ENCODE measurements at regions not wholly inside any gene's neighbourhood (a gene's known extent, or its start where the extent isn't known, plus 50 kb on each side); places are given as distances from the start of the nearest gene placed in this dataset.

GRCh38 chr6:148069256-148069655 is 273.4 kb upstream of the SASH1 start:
- in situ Hi-C loops (cut with HindIII; ENCODE audit: low pct_ligation_motif_present, low sequenced_read_pairs), result no loop called here
- Histone ChIP-seq H3K36me3 (replicated peaks) (no peaks in the 10 kb centered on the region), H3K27me3 (replicated peaks) (no peaks in the 10 kb centered on the region), H3K4me3 (ENCODE audit: low read depth, low read length) (no peak overlapping the region), H3K27ac (no peak overlapping the region)
- no peak for DNase-seq
- TF ChIP-seq, protein P1, sequence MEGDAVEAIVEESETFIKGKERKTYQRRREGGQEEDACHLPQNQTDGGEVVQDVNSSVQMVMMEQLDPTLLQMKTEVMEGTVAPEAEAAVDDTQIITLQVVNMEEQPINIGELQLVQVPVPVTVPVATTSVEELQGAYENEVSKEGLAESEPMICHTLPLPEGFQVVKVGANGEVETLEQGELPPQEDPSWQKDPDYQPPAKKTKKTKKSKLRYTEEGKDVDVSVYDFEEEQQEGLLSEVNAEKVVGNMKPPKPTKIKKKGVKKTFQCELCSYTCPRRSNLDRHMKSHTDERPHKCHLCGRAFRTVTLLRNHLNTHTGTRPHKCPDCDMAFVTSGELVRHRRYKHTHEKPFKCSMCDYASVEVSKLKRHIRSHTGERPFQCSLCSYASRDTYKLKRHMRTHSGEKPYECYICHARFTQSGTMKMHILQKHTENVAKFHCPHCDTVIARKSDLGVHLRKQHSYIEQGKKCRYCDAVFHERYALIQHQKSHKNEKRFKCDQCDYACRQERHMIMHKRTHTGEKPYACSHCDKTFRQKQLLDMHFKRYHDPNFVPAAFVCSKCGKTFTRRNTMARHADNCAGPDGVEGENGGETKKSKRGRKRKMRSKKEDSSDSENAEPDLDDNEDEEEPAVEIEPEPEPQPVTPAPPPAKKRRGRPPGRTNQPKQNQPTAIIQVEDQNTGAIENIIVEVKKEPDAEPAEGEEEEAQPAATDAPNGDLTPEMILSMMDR (IDR thresholded peaks at IDR 0.05; ENCODE audit: low read depth, low read length, missing control alignments), result no peak

GRCh38 chr6:148074291-148074690 is 268.3 kb upstream of the SASH1 start:
- in situ Hi-C loops (cut with HindIII; ENCODE audit: low pct_ligation_motif_present, low sequenced_read_pairs), result no loop called here
- DNase-seq, result no peak
- no peak overlapping the region for H3K27ac ChIP-seq
- no peaks in the 10 kb centered on the region for H3K36me3 ChIP-seq (replicated peaks)
- H3K27me3 ChIP-seq (replicated peaks), result no peaks in the 10 kb centered on the region
- no peak overlapping the region for H3K4me3 ChIP-seq (ENCODE audit: low read depth, low read length)
- TF ChIP-seq, protein P1 (IDR thresholded peaks at IDR 0.05; ENCODE audit: low read depth, low read length, missing control alignments), result no peak

DNA sequence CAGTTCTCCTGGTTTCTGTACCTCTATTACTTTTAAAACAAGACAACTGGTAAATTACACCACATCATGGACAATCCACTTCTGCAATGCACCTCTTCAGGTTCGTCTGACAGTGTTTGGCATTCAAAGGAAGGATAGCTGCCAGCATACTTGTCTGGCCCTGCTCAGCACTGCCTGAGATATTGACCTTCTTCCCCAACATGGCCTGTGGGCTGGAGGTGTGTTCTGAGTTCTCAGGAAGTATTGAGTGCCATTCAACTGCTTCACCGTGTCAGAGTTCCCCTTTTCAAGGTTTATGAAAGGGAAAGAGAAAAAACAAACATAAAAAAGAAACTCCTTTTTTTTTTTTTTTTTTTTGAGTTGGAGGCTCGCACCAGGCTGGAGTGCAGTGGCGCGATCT is 267.9 kb upstream of the SASH1 start:
- TF ChIP-seq, protein P1 (IDR thresholded peaks at IDR 0.05; ENCODE audit: low read depth, low read length, missing control alignments), result no peak
- Histone ChIP-seq H3K36me3 (replicated peaks) (no peaks in the 10 kb centered on the region), H3K27ac (no peak overlapping the region), H3K4me3 (ENCODE audit: low read depth, low read length) (no peak overlapping the region), H3K27me3 (replicated peaks) (no peaks in the 10 kb centered on the region)
- DNase-seq, result no peak
- in situ Hi-C loops (cut with HindIII; ENCODE audit: low pct_ligation_motif_present, low sequenced_read_pairs), result no loop called here

DNA sequence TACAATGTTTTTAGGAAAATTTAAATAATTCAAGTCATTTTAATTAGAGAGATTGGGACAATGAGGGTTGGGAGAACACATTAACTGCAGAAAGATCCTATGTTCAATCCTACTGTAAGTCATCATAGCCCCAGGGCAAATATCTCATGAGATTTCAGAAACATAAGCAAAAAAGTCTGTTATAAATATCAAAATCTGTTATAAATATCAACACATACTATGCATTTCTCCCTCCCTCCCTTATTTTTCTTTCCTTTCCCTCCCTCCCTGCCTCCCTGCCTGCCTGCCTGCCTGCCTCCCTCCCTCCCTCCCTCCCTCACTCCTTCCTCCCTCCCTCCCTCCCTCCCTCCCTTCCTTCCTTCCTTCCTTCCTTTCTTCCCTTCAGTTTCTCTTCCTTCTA is 267.3 kb upstream of the SASH1 start:
- no peak for DNase-seq
- no peak overlapping the region for H3K27ac ChIP-seq
- no peak overlapping the region for H3K4me3 ChIP-seq (ENCODE audit: low read depth, low read length)
- in situ Hi-C loops (cut with HindIII; ENCODE audit: low pct_ligation_motif_present, low sequenced_read_pairs), result no loop called here
- no peaks in the 10 kb centered on the region for H3K27me3 ChIP-seq (replicated peaks)
- no peaks in the 10 kb centered on the region for H3K36me3 ChIP-seq (replicated peaks)
- TF ChIP-seq, protein P1 (IDR thresholded peaks at IDR 0.05; ENCODE audit: low read depth, low read length, missing control alignments), result no peak

DNA sequence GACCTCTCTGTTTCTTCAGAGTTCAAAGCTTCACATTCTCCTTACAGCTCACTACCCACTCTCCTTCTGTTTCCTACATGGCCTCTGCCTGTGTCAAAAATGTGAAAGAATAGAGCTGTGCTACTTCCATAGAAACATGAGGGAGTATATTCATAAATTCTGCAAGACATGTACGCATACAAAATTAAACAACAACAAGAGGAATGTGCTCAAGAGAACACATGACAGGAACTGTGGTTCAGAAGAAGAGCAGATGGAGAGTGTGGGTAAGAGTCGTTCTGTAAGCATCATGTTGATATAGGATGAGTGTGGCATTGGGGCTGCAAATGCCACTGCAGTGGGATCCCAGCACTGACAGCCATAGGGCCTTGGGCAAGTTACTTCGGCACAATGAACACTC is 266.6 kb upstream of the SASH1 start:
- Histone ChIP-seq H3K4me3 (ENCODE audit: low read depth, low read length) (no peak overlapping the region), H3K27me3 (replicated peaks) (no peaks in the 10 kb centered on the region), H3K36me3 (replicated peaks) (no peaks in the 10 kb centered on the region), H3K27ac (no peak overlapping the region)
- DNase-seq, result no peak
- in situ Hi-C loops (cut with HindIII; ENCODE audit: low pct_ligation_motif_present, low sequenced_read_pairs), result no loop called here
- TF ChIP-seq, protein P1 (IDR thresholded peaks at IDR 0.05; ENCODE audit: low read depth, low read length, missing control alignments), result no peak

DNA sequence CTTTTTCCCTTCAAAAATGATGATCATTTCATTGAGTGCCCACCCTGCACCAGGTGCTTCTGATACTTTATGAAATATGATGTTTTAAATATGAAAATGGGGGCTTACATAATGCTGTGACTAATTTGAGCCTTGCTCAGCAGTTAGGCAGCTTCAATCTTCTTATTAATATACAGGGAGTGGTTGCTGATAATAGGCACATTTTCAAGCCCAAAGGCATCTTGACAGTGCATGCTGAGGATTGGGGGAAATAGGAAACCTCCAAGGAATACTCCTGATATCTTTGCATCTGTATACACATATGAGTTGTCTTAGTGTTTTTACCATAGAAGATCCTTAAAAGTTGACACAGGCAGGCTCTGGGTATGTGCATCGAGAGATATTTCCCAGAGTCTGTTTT is 262.3 kb upstream of the SASH1 start:
- no peak for DNase-seq
- in situ Hi-C loops (cut with HindIII; ENCODE audit: low pct_ligation_motif_present, low sequenced_read_pairs), result no loop called here
- H3K36me3 ChIP-seq (replicated peaks), result no peaks in the 10 kb centered on the region
- no peak overlapping the region for H3K4me3 ChIP-seq (ENCODE audit: low read depth, low read length)
- TF ChIP-seq, protein P1 (IDR thresholded peaks at IDR 0.05; ENCODE audit: low read depth, low read length, missing control alignments), result no peak
- H3K27ac ChIP-seq, result no peak overlapping the region
- H3K27me3 ChIP-seq (replicated peaks), result no peaks in the 10 kb centered on the region

Measured in brain microvascular endothelial cell (primary cell).